ENCODE measurements at regions not wholly inside any gene's neighbourhood (a gene's known extent, or its start where the extent isn't known, plus 50 kb on each side); places are given as distances from the start of the nearest gene placed in this dataset.

- ChIA-PET CTCF (interaction anchor here (1.0 to 1.2 kb wide), 2 partner anchors 14 to 37 kb away, joined by 3 read pairs; a partner anchor contains a TSS), POLR2A (interaction anchor here (0.6 to 2.2 kb wide), 7 partner anchors 14 to 210 kb away, joined by 3 to 8 read pairs (median 4); a partner anchor contains a TSS)
- H3K4me1 ChIP-seq (ENCODE audit: insufficient read depth, low read length): peaks cover 37% of the 10 kb centered on the region
- H3K4me3 Mint-ChIP-seq: peak overlapping the region in 1 of 7 donors; percentile 38
- no peaks in the 10 kb centered on the region for H3K9me3 Mint-ChIP-seq
- H3K27me3 Mint-ChIP-seq: no peaks in the 10 kb centered on the region
- H3K9me3 ChIP-seq (ENCODE audit: low read length): peaks cover 7% of the 10 kb centered on the region
- DNase-seq: no peak
- no peaks in the 10 kb centered on the region for H3K27me3 ChIP-seq (ENCODE audit: insufficient read depth, low read length, poor library complexity, severe bottlenecking)
- H3K36me3 ChIP-seq (ENCODE audit: insufficient read depth, low read length): no peaks in the 10 kb centered on the region
- no peak overlapping the region for H3K4me3 ChIP-seq (ENCODE audit: low read length)
- H3K27ac Mint-ChIP-seq: peak overlapping the region in 2 of 8 donors; percentile 17 to 61
- H3K4me1 Mint-ChIP-seq: peaks cover 0 to 7% (median 3%) of the 10 kb centered on the region in 3 donors
- H3K27ac ChIP-seq (ENCODE audit: low read depth, low read length): no peak overlapping the region
- no peaks in the 10 kb centered on the region for H3K36me3 Mint-ChIP-seq
Observed at GRCh38 chr6:26220145-26220970, 133.1 kb downstream of the HFE start.

- no peaks in the 10 kb centered on the region for H3K27me3 Mint-ChIP-seq
- H3K9me3 Mint-ChIP-seq: no peaks in the 10 kb centered on the region
- H3K4me3 Mint-ChIP-seq: peak overlapping the region in 1 of 7 donors; percentile 26
- H3K27ac Mint-ChIP-seq: peak overlapping the region in 1 of 8 donors; percentile 20
- ChIA-PET CTCF (interaction anchor here (1.0 kb wide), 1 partner anchor 13 kb away, joined by 3 read pairs; no protein-coding TSS in a partner anchor), POLR2A (interaction anchor here (0.7 to 2.2 kb wide), 4 partner anchors 13 to 201 kb away, joined by 3 to 8 read pairs (median 4); a partner anchor contains a TSS)
- no peaks in the 10 kb centered on the region for H3K27me3 ChIP-seq (ENCODE audit: insufficient read depth, low read length, poor library complexity, severe bottlenecking)
- H3K27ac ChIP-seq (ENCODE audit: low read depth, low read length): no peak overlapping the region
- peaks cover 0 to 7% (median 3%) of the 10 kb centered on the region in 3 donors for H3K4me1 Mint-ChIP-seq
- no peaks in the 10 kb centered on the region for H3K36me3 ChIP-seq (ENCODE audit: insufficient read depth, low read length)
- DNase-seq: no peak
- H3K9me3 ChIP-seq (ENCODE audit: low read length): peaks cover 7% of the 10 kb centered on the region
- H3K4me3 ChIP-seq (ENCODE audit: low read length): no peak overlapping the region
- no peaks in the 10 kb centered on the region for H3K36me3 Mint-ChIP-seq
- peaks cover 28% of the 10 kb centered on the region for H3K4me1 ChIP-seq (ENCODE audit: insufficient read depth, low read length)
Observed at GRCh38 chr6:26221186-26221585, 134.0 kb downstream of the HFE start.

GRCh38 chr6:26222571-26222970, 135.3 kb downstream of the HFE start:
- Mint-ChIP-seq H3K9me3 (no peaks in the 10 kb centered on the region), H3K27me3 (no peaks in the 10 kb centered on the region), H3K36me3 (peaks cover 0 to 2% (median 0%) of the 10 kb centered on the region in 3 donors), H3K4me1 (peaks cover 3 to 7% (median 7%) of the 10 kb centered on the region in 3 donors), H3K27ac (no peak overlapping the region), H3K4me3 (peak overlapping the region in 1 of 7 donors; percentile 9)
- no peak overlapping the region for H3K4me3 ChIP-seq (ENCODE audit: low read length)
- ChIA-PET CTCF (interaction anchor here (0.8 to 6.4 kb wide), 5 partner anchors 18 to 64 kb away, joined by 3 to 32 read pairs (median 4); a partner anchor contains a TSS), POLR2A (interaction anchor here (0.8 to 6.0 kb wide), 18 partner anchors 6 to 201 kb away, joined by 3 to 100 read pairs (median 8); a partner anchor contains a TSS)
- H3K27me3 ChIP-seq (ENCODE audit: insufficient read depth, low read length, poor library complexity, severe bottlenecking): no peaks in the 10 kb centered on the region
- no peak overlapping the region for H3K27ac ChIP-seq (ENCODE audit: low read depth, low read length)
- peaks cover 22% of the 10 kb centered on the region for H3K4me1 ChIP-seq (ENCODE audit: insufficient read depth, low read length)
- DNase-seq: no peak
- no peaks in the 10 kb centered on the region for H3K36me3 ChIP-seq (ENCODE audit: insufficient read depth, low read length)
- H3K9me3 ChIP-seq (ENCODE audit: low read length): peaks cover 7% of the 10 kb centered on the region

- DNase-seq: peak in 1 of 5 donors; percentile 28
- H3K9me3 ChIP-seq (ENCODE audit: low read length): peaks cover 7% of the 10 kb centered on the region
- Mint-ChIP-seq H3K36me3 (peaks cover 0 to 2% (median 0%) of the 10 kb centered on the region in 3 donors), H3K27me3 (no peaks in the 10 kb centered on the region), H3K4me3 (no peak overlapping the region), H3K4me1 (peaks cover 3 to 7% (median 7%) of the 10 kb centered on the region in 3 donors), H3K9me3 (no peaks in the 10 kb centered on the region), H3K27ac (no peak overlapping the region)
- peak overlapping the region; percentile 87 for H3K4me3 ChIP-seq (ENCODE audit: low read length)
- POLR2A ChIA-PET: interaction anchor here (0.7 to 6.0 kb wide), 21 partner anchors 7 to 1670 kb away, joined by 3 to 100 read pairs (median 7); a partner anchor contains a TSS
- no peaks in the 10 kb centered on the region for H3K27me3 ChIP-seq (ENCODE audit: insufficient read depth, low read length, poor library complexity, severe bottlenecking)
- CTCF ChIA-PET: interaction anchor here (0.8 to 6.4 kb wide), 6 partner anchors 19 to 65 kb away, joined by 3 to 32 read pairs (median 4); a partner anchor contains a TSS
- H3K4me1 ChIP-seq (ENCODE audit: insufficient read depth, low read length): peaks cover 17% of the 10 kb centered on the region
- H3K36me3 ChIP-seq (ENCODE audit: insufficient read depth, low read length): no peaks in the 10 kb centered on the region
- H3K27ac ChIP-seq (ENCODE audit: low read depth, low read length): peak overlapping the region; percentile 72
Observed at GRCh38 chr6:26223228-26223627, 136.0 kb downstream of the HFE start.

GRCh38 chr6:26223650-26224546, 136.7 kb downstream of the HFE start:
- DNase-seq: peak; percentile 57 to 83 (median 78)
- Histone ChIP-seq H3K4me3 (ENCODE audit: low read length) (peak overlapping the region; percentile 87), H3K27me3 (ENCODE audit: insufficient read depth, low read length, poor library complexity, severe bottlenecking) (no peaks in the 10 kb centered on the region), H3K9me3 (ENCODE audit: low read length) (peaks cover 7% of the 10 kb centered on the region), H3K27ac (ENCODE audit: low read depth, low read length) (peak overlapping the region; percentile 72), H3K36me3 (ENCODE audit: insufficient read depth, low read length) (no peaks in the 10 kb centered on the region), H3K4me1 (ENCODE audit: insufficient read depth, low read length) (peaks cover 17% of the 10 kb centered on the region)
- Mint-ChIP-seq H3K36me3 (peaks cover 0 to 2% (median 0%) of the 10 kb centered on the region in 3 donors), H3K4me3 (no peak overlapping the region), H3K4me1 (peaks cover under 1 to 7% (median 7%) of the 10 kb centered on the region in 3 donors), H3K9me3 (no peaks in the 10 kb centered on the region), H3K27me3 (no peaks in the 10 kb centered on the region), H3K27ac (no peak overlapping the region)
- ChIA-PET CTCF (interaction anchor here (1.0 to 6.4 kb wide), 9 partner anchors 8 to 65 kb away, joined by 3 to 32 read pairs (median 8); a partner anchor contains a TSS), POLR2A (interaction anchor here (0.6 to 6.0 kb wide), 25 partner anchors 8 to 1669 kb away, joined by 3 to 100 read pairs (median 7); a partner anchor contains a TSS)

GRCh38 chr6:26224547-26224912, 137.3 kb downstream of the HFE start:
- Histone ChIP-seq H3K27me3 (ENCODE audit: insufficient read depth, low read length, poor library complexity, severe bottlenecking) (no peaks in the 10 kb centered on the region), H3K4me3 (ENCODE audit: low read length) (peak overlapping the region; percentile 87), H3K4me1 (ENCODE audit: insufficient read depth, low read length) (peaks cover 17% of the 10 kb centered on the region), H3K9me3 (ENCODE audit: low read length) (peaks cover 7% of the 10 kb centered on the region), H3K36me3 (ENCODE audit: insufficient read depth, low read length) (no peaks in the 10 kb centered on the region), H3K27ac (ENCODE audit: low read depth, low read length) (peak overlapping the region; percentile 72)
- DNase-seq: no peak
- no peaks in the 10 kb centered on the region for H3K27me3 Mint-ChIP-seq
- H3K36me3 Mint-ChIP-seq: peaks cover 0 to 2% (median 0%) of the 10 kb centered on the region in 3 donors
- H3K9me3 Mint-ChIP-seq: no peaks in the 10 kb centered on the region
- no peak overlapping the region for H3K27ac Mint-ChIP-seq
- ChIA-PET POLR2A (interaction anchor here (0.6 to 6.0 kb wide), 17 partner anchors 8 to 1669 kb away, joined by 3 to 100 read pairs (median 8); a partner anchor contains a TSS), CTCF (interaction anchor here (1.0 to 6.4 kb wide), 9 partner anchors 8 to 66 kb away, joined by 3 to 32 read pairs (median 8); a partner anchor contains a TSS)
- no peak overlapping the region for H3K4me3 Mint-ChIP-seq
- H3K4me1 Mint-ChIP-seq: peaks cover 0 to 7% (median 7%) of the 10 kb centered on the region in 3 donors

All from CD8-positive, alpha-beta memory T cell (primary cell).